IPS-18a (cell line): ENCODE measurements at regions not wholly inside any gene's neighbourhood (a gene's known extent, or its start where the extent isn't known, plus 50 kb on each side); places are given as distances from the start of the nearest gene placed in this dataset.
"Not testable (repeated sequence)": the region's sequence is repeated elsewhere in the genome, so short reads cannot be mapped to it uniquely, and the experiment has no call there.

ENCODE experiments used
- H3K27ac ChIP-seq: one replicate; pipeline ENCODE4 v1.5.1; 2013; ENCODE audit warnings: low read length
- H3K27me3 ChIP-seq: one replicate; pipeline ENCODE4 v1.6.1; 2013; ENCODE audit warnings: mild to moderate bottlenecking, low read length; ENCODE audit not compliant: control insufficient read depth, insufficient read depth
- H3K36me3 ChIP-seq: one replicate; pipeline ENCODE4 v1.6.1; 2013; ENCODE audit warnings: low read depth, low read length; ENCODE audit not compliant: control insufficient read depth
- H3K4me1 ChIP-seq: one replicate; pipeline ENCODE4 v1.6.1; 2013; ENCODE audit warnings: low read depth, low read length; ENCODE audit not compliant: control insufficient read depth
- H3K4me3 ChIP-seq: one replicate; pipeline ENCODE4 v1.5.1; 2013; ENCODE audit warnings: low read length
- H3K9ac ChIP-seq: one replicate; pipeline ENCODE4 v1.6.1; 2013; ENCODE audit warnings: mild to moderate bottlenecking, low read length, moderate library complexity
- H3K9me3 ChIP-seq: one replicate; pipeline ENCODE4 v1.6.1; 2013; ENCODE audit warnings: low read depth, low read length; ENCODE audit not compliant: control insufficient read depth

DNA sequence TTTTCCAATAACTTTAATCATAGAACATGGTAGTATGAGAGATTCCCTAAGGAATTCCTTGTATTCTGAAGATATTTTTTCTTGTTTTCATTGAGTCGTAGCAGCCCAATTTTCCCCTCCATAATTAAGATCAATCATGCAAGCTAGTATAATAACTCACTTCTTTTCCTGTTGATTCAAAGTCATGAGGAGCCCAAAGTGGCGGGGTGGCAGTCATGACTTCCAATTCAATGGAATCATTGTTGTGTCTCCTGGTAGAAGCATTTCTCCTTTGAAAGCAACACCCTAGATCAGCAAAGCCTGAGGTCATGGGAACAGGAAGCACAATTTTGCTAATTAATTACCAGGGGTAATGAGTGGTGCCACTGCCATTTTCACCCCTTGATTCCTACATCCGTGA lies 77.6 kb upstream of the MAGI2 start:
- Histone ChIP-seq H3K9me3 (no peaks in the 10 kb centered on the region), H3K36me3 (no peaks in the 10 kb centered on the region), H3K4me1 (peaks cover 18% of the 10 kb centered on the region), H3K9ac (no peak overlapping the region), H3K27me3 (no peaks in the 10 kb centered on the region), H3K4me3 (no peak overlapping the region), H3K27ac (no peak overlapping the region)

DNA sequence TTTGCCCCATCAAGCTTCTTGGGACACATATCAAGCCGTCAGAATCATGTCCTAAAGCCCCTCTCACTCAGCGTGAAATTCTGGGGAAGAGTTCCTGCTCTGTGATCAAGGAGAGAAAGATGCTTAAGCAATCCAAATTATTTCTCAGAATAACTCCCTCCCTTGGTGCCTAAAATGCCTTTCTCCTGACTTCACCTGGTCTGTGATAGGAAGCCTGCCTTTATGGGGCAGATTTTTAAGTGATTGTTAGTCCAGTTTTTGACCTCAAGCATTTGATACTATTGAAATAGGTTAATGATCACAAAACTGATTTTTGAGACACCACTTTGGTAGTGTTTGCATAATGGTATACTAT lies 76.4 kb upstream of the MAGI2 start:
- Histone ChIP-seq H3K9me3 (no peaks in the 10 kb centered on the region), H3K36me3 (no peaks in the 10 kb centered on the region), H3K27me3 (no peaks in the 10 kb centered on the region), H3K4me1 (peaks cover 18% of the 10 kb centered on the region), H3K4me3 (no peak overlapping the region), H3K9ac (no peak overlapping the region), H3K27ac (no peak overlapping the region)

DNA sequence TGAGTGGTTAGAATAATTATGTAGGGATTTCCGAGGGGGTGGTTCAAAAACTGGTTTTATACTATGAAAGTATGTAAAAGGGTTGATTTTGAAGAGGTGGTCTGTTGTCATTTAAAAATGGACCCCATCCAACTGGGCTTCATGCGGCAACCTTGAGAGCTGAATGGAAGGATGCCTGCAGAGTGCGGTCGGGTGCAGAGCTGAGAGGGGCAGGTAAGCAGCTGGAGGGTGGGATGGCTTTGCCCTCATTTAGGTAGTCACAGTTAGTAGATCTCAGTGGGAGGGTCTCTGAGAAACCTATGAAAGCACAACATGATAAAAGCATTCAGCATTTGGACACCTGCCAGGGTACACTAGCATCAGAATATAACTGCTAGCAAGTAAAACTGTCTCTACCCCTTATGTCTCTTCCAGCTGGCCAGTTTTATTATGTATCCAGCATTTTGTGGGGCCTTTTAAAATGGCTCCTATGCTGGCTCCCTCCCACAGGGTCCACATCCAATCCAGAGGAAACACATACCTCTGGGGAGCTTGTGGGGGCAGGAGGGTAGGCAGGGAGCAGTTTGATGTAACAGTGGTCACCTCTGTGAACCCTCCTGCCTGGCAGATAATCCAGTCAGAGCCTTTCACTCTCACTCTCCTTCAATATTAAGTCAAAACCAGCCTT lies 75.9 kb upstream of the MAGI2 start:
- Histone ChIP-seq H3K27me3 (no peaks in the 10 kb centered on the region), H3K36me3 (no peaks in the 10 kb centered on the region), H3K27ac (no peak overlapping the region), H3K9me3 (no peaks in the 10 kb centered on the region), H3K4me1 (peaks cover 18% of the 10 kb centered on the region), H3K4me3 (no peak overlapping the region), H3K9ac (no peak overlapping the region)

DNA sequence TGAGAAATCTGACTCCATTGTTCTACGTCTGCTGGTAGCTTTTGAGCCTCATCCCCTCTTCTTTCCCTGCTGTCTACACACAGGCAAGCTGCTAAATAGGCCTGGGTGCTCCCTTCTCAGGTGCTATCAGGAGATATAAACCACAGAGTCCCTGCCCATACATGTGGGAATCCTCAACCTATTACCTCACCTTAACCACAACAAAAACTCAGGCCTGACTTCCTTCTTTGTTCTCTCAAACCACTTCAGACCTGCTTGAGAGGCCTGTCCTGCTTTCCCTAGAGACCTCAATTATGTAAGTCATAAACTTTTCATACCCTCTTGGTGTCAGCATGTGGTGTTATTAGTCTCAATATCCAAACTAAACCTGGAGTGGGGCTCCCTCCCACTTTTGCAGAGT lies 75.0 kb upstream of the MAGI2 start:
- Histone ChIP-seq H3K4me3 (no peak overlapping the region), H3K9ac (no peak overlapping the region), H3K27me3 (no peaks in the 10 kb centered on the region), H3K9me3 (no peaks in the 10 kb centered on the region), H3K36me3 (no peaks in the 10 kb centered on the region), H3K4me1 (peaks cover 18% of the 10 kb centered on the region), H3K27ac (no peak overlapping the region)

DNA sequence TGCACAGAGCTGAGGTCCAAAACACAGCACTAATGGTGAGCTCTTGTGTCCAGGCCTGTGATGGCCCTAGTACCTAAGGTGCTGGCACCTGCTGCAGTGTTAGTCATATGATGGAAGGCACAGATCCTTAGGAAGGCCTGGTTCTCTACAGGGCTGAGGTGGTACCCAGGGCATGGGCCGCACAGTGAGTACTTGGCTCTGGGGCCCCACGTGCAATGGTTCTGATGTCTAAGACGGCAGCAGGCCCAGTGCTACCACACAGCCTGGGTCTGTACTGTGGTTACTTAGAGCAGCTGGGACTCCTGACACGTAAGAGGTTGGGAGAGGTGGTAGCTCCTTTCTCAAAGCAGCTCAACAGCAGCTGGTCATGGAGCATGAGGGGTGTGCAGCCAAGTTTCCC lies 70.6 kb upstream of the MAGI2 start:
- H3K27ac ChIP-seq, result no peak overlapping the region
- H3K9ac ChIP-seq, result no peak overlapping the region
- H3K27me3 ChIP-seq, result no peaks in the 10 kb centered on the region

DNA sequence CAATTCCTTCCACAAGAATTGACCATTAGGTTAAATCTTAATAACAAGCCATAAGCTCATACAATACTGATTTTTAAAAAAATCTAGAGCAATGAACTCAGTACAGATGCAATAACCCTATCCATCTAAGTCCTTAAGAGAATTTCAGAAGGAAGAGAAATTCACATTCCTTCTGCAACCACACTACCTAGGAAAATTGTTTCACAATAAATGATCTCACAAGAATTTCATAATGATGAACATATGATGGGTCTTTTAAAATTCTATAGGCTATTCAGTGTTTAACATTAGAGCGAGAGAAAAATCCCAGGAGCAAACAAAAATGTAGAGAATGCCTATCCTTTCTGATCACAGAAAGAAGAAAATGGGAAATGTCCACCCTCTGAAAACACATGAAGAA lies 70.0 kb upstream of the MAGI2 start:
- H3K27ac ChIP-seq, result no peak overlapping the region

More for the DNA sequence above, 70.6 kb upstream of the MAGI2 start:
- Histone ChIP-seq H3K36me3 (no peaks in the 10 kb centered on the region), H3K4me1 (peaks cover 6% of the 10 kb centered on the region), H3K9me3 (no peaks in the 10 kb centered on the region), H3K4me3 (no peak overlapping the region)

DNA sequence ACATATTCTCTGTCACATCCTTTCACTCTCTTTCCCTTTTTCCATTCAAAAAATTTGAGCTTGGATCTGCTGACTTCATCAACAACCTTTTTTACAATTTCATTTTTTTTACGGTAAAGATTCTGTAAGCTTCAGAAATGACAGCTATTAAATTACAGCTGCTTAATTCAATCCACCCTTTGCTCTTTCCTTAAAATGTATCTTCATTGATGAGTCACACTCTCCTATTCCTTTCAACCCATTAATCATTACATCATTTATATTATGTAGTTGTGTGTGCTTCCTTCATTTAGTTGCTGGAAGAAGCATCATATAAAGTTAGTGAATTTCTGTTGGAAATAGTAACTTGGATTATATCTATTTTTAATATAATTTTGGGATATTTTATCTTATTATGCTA lies 67.1 kb upstream of the MAGI2 start:
- H3K9me3 ChIP-seq, result no peaks in the 10 kb centered on the region
- no peaks in the 10 kb centered on the region for H3K27me3 ChIP-seq
- H3K27ac ChIP-seq, result no peak overlapping the region
- H3K4me3 ChIP-seq, result no peak overlapping the region
- H3K4me1 ChIP-seq, result no peaks in the 10 kb centered on the region
- H3K9ac ChIP-seq, result no peak overlapping the region
- H3K36me3 ChIP-seq, result no peaks in the 10 kb centered on the region

More for the DNA sequence above, 70.0 kb upstream of the MAGI2 start:
- Histone ChIP-seq H3K9me3 (no peaks in the 10 kb centered on the region), H3K36me3 (no peaks in the 10 kb centered on the region), H3K27me3 (no peaks in the 10 kb centered on the region), H3K4me3 (no peak overlapping the region), H3K9ac (no peak overlapping the region), H3K4me1 (peaks cover 2% of the 10 kb centered on the region)

DNA sequence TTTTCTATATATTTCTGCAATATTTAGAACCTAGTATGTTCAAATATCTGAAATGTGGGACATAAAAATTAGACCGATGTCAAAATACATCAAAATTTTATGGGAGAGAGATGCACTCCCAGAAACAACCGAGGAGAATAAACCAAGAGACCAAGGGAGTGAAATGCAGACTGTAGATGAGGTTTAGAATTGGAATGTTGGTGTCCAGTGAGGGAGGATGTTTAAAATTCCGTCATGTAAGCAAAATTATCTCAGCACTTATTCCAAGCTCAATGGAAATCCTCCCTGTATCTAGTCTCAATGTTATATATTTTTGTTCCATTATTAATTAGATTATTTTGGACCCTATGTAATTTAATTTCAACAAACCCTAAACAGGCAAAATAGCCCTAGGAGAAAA lies 61.9 kb upstream of the MAGI2 start:
- H3K4me1 ChIP-seq, result no peaks in the 10 kb centered on the region
- no peak overlapping the region for H3K9ac ChIP-seq
- no peak overlapping the region for H3K4me3 ChIP-seq
- H3K36me3 ChIP-seq, result no peaks in the 10 kb centered on the region
- H3K27me3 ChIP-seq, result no peaks in the 10 kb centered on the region
- no peaks in the 10 kb centered on the region for H3K9me3 ChIP-seq
- H3K27ac ChIP-seq, result no peak overlapping the region

DNA sequence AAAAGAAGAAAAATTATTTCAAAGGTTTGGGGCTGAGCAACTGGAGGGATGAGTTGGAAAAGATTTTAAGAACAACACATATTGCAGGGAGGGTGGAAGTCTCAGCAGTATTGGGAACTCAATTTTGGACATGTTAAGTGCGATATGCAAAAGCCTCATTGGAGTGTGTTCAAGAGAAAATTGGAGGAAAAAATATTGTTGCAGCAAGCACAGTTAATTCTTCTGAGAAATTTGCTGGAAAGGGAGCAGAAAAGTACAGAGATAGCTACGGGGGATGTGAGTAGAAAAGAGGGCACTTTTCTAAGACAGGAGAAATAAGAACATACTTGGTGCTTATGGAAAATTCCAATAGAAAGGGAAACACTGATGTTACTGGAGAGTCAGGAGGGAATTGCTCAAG lies 59.8 kb upstream of the MAGI2 start:
- Histone ChIP-seq H3K36me3 (no peaks in the 10 kb centered on the region), H3K4me3 (no peak overlapping the region)

DNA sequence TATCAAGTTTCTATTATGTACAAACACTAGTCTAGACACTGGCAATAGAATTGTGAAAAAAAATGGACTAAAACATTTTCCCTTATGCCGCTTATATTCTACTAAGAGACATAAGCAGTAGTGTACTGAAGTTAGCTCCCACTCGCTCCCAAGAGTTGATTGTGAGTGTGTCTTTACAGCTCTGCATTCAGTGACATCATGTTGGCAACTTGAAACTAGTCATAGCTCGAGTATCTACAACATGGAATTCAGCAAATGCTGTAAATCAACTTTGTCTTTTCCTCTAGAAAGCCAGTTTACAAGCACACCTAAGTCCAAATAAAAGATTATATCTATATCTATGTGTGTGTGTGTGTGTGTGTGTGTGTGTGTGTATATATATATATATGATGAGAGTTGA lies 58.8 kb upstream of the MAGI2 start:
- no peak overlapping the region for H3K27ac ChIP-seq
- H3K9me3 ChIP-seq, result no peaks in the 10 kb centered on the region
- no peak overlapping the region for H3K4me3 ChIP-seq
- no peak overlapping the region for H3K9ac ChIP-seq
- H3K27me3 ChIP-seq, result no peaks in the 10 kb centered on the region
- no peaks in the 10 kb centered on the region for H3K36me3 ChIP-seq
- H3K4me1 ChIP-seq, result peaks cover under 1% of the 10 kb centered on the region

More for the DNA sequence above, 59.8 kb upstream of the MAGI2 start:
- Histone ChIP-seq H3K9me3 (no peaks in the 10 kb centered on the region), H3K4me1 (no peaks in the 10 kb centered on the region), H3K9ac (no peak overlapping the region), H3K27me3 (no peaks in the 10 kb centered on the region), H3K27ac (no peak overlapping the region)

DNA sequence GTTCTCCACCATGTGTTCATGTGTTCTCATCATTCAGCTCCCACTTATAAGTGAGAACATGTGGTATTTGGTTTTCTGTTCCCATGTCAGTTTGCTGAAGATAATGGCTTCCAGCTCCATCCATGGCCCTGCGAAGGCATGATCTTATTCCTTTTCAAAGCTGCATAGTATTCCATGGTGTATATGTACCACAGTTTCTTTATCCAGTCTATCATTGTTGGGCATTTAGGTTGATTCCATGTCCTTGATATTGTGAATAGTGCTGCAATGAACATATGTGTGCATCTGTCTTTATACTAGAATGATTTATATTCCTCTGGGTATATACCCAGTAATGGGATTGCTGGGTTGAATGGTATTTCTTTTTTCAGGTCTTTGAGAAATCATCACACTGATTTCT lies 57.6 kb upstream of the MAGI2 start:
- H3K4me1 ChIP-seq, result peaks cover 11% of the 10 kb centered on the region
- H3K36me3 ChIP-seq, H3K9me3 ChIP-seq, H3K9ac ChIP-seq, H3K27me3 ChIP-seq, H3K4me3 ChIP-seq, H3K27ac ChIP-seq: not testable (repeated sequence)

DNA sequence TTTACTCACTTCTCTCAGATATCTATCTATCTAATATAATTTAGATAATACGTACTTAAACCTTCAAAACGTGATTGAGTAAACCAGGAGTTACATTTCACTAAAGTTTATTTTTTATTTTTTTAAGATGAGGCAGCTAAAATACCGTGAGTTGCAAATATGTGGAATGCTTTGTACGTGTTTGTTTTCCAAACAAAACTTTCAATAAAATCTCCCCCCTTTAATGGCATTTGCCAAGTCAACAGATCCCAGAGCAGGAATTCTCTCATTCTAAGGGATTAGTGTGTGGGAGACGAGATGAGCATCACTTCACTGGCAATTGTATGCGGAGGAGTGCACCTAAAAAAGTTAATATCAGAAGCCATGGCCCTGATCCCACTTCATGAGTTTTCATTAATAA lies 53.7 kb upstream of the MAGI2 start:
- Histone ChIP-seq H3K27me3 (no peaks in the 10 kb centered on the region), H3K9ac (no peak overlapping the region)

More for the DNA sequence above, 53.7 kb upstream of the MAGI2 start:
- H3K9me3 ChIP-seq, result no peaks in the 10 kb centered on the region
- no peak overlapping the region for H3K27ac ChIP-seq
- H3K36me3 ChIP-seq, result no peaks in the 10 kb centered on the region
- peaks cover 19% of the 10 kb centered on the region for H3K4me1 ChIP-seq
- no peak overlapping the region for H3K4me3 ChIP-seq
